ENCODE measurements at regions not wholly inside any gene's neighbourhood (a gene's known extent, or its start where the extent isn't known, plus 50 kb on each side); places are given as distances from the start of the nearest gene placed in this dataset.

DNA sequence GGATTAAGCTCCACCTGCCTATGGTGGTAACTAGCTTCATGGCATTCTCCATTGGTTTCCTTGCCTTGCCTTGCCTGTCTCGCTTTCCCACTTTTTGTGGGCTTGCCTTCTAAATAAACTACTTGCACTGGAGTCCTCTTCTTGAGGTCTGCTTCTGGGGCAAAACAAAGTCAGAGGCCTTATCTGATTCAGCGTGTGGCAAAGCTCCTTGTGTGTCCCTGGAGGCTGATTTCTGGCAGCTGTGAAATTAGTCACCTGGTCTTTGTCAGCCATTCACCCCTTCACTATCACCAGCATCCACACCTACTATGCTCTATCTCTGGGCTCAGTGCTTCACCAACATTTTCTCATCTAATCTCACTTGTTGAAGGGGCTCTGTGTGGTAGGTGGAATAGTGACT is 176.2 kb downstream of the SEC61B start:
- H3K4me3 ChIP-seq (ENCODE audit: low read depth, low read length): no peak overlapping the region
- TF ChIP-seq, protein P1, sequence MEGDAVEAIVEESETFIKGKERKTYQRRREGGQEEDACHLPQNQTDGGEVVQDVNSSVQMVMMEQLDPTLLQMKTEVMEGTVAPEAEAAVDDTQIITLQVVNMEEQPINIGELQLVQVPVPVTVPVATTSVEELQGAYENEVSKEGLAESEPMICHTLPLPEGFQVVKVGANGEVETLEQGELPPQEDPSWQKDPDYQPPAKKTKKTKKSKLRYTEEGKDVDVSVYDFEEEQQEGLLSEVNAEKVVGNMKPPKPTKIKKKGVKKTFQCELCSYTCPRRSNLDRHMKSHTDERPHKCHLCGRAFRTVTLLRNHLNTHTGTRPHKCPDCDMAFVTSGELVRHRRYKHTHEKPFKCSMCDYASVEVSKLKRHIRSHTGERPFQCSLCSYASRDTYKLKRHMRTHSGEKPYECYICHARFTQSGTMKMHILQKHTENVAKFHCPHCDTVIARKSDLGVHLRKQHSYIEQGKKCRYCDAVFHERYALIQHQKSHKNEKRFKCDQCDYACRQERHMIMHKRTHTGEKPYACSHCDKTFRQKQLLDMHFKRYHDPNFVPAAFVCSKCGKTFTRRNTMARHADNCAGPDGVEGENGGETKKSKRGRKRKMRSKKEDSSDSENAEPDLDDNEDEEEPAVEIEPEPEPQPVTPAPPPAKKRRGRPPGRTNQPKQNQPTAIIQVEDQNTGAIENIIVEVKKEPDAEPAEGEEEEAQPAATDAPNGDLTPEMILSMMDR (IDR thresholded peaks at IDR 0.05; ENCODE audit: insufficient read depth, low read length): no peak
- DNase-seq (ENCODE audit: low read depth): peak; percentile 22

DNA sequence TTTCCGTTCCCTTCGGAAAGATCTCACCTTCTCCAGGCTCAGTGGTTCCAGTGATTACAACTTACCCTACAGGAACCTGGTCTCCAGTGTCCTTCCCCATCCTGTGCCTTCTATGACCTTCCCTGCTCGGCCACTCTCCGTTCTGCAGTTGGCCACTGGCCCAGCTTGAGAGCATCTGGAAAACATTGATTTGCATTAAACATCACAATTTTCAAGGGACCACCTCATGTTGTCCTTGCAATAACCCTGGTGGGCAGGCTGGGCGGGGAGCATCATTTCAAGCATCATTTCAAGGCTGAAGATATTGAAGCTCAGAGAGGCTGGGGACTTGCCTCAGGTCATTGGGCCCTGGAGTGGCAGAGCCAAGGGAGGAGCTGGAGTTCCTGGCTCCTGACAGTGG is 177.4 kb downstream of the SEC61B start:
- no peak overlapping the region for H3K4me3 ChIP-seq (ENCODE audit: low read depth, low read length)
- TF ChIP-seq, protein P1 (IDR thresholded peaks at IDR 0.05; ENCODE audit: insufficient read depth, low read length): no peak
- DNase-seq (ENCODE audit: low read depth): no peak

DNA sequence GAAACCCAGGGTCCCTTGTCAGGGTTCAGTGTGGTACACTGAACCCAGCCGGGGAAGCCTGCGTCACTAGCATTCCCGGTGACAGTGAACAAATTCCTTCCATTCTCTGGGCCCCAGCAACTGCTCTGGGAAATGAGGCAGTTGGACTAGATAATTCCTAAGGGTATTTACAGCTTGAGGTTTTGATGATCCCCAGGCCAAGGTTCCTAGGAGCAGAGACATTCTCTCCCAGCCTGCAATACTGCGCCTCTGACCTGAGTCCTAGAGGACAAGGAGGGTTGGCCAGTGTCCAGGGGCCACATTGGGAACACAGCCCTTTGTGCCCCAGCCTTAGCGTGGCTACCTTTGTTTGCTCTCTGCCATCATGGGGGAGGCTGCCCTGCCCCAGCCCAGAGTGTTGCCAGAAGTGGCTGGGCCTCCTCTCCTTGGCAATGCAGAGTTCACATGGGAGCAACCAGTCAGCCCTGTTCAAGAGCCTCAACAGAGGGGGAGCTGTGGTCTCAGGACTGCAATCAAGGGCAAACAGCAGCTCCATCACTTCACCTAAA is 178.2 kb downstream of the SEC61B start:
- H3K4me3 ChIP-seq (ENCODE audit: low read depth, low read length): no peak overlapping the region
- TF ChIP-seq, protein P1 (IDR thresholded peaks at IDR 0.05; ENCODE audit: insufficient read depth, low read length): no peak
- DNase-seq (ENCODE audit: low read depth): no peak

DNA sequence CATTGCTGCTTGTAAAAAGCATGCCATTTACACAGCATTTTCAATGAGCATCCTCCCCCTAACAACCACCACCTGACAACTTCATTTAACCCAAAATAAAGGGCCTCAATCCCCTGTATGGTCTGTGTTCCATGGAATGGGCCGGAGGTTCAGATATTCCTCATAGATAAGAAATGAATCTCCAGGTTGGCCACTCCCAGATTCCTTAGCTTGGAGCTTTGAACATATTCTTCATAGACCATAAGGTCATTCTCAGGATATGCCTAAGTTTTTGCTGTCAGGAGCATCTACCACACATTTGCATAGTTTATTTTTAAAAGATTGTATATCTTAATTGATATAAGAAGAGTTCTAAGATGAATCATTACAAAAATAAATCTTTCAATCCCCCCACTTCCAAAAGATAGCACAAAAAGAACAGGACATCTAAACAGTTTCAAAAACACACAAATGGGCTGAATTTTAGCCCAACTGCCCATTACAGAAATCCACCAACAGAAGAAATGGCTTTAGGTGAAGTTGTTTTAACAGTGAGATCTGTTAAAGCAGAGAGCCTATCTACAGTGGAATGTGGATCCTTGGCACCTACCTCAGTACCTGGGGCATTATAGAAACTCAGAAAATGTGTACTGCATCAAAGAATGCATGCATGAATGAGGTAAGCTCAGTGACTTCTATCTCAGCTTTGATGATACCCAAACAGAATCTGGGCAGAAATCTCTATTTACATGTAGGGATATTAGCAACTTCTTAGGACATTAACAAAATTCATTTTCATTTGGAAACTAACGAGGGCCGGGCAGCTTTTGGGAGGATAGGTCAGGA is 179.8 kb downstream of the SEC61B start:
- no peak for DNase-seq (ENCODE audit: low read depth)
- no peak overlapping the region for H3K4me3 ChIP-seq (ENCODE audit: low read depth, low read length)
- TF ChIP-seq, protein P1 (IDR thresholded peaks at IDR 0.05; ENCODE audit: insufficient read depth, low read length): no peak

DNA sequence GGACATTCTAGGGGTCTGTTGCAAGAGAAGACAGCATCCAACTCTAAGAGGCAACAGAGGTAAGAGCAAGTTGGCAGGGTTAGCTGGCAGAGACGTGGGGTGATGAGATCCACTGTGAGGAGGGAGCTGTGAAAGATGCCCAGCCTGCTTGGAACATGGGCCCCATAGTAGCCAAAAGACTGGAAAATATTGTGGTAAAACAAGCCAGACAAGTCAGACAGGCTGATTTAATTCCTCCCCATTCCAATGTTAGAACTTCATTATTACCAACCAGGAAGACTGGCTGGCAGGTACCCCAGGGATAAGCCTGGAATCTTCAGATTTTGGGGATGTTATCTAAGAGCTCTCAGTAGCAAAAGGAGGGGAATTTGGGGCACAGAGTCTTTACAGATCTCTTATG is 181.3 kb downstream of the SEC61B start:
- no peak overlapping the region for H3K4me3 ChIP-seq (ENCODE audit: low read depth, low read length)
- DNase-seq (ENCODE audit: low read depth): no peak
- TF ChIP-seq, protein P1 (IDR thresholded peaks at IDR 0.05; ENCODE audit: insufficient read depth, low read length): no peak

DNA sequence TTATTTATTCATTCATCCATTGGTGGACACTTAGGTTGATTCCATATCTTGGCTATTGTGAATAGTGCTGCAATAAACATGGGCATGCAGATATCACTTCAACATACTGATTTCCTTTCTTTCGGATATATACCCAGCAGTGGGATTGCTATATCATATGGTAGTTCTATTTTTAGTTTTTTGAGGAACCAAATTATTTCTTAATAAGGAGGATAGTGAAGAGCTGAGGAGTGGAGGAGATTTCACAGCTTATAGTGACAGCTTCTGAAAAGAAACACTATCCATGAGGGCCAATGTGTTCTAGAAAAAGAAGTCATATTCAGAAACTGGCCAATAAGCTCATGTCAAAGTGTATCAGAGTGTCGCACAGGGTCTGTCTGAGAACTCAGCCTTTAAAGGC is 183.3 kb downstream of the SEC61B start:
- no peak for DNase-seq (ENCODE audit: low read depth)
- H3K4me3 ChIP-seq (ENCODE audit: low read depth, low read length): no peak overlapping the region
- TF ChIP-seq, protein P1 (IDR thresholded peaks at IDR 0.05; ENCODE audit: insufficient read depth, low read length): no peak
